Kidney glomerular epithelial cell (primary cell): ENCODE measurements at regions not wholly inside any gene's neighbourhood (a gene's known extent, or its start where the extent isn't known, plus 50 kb on each side); places are given as distances from the start of the nearest gene placed in this dataset.
A peak's percentile ranks its signal among the peaks of the same experiment; 100 is the strongest.

Source experiments
- DNase-seq: peaks from one replicate; lab custom pipeline; 2025; lab: John Stamatoyannopoulos, UW

GRCh38 chr5:34597034-34598027 lies 58.8 kb upstream of the RAI14 start:
- no peak for DNase-seq

GRCh38 chr5:34598177-34598794 lies 57.8 kb upstream of the RAI14 start:
- peak; percentile 95 for DNase-seq

GRCh38 chr5:34599471-34600117 lies 56.5 kb upstream of the RAI14 start:
- DNase-seq, result no peak

- DNase-seq, result no peak
Measured at GRCh38 chr5:34600118-34600493, 56.0 kb upstream of the RAI14 start.

- DNase-seq, result no peak
Measured at GRCh38 chr5:34603378-34603777, 52.8 kb upstream of the RAI14 start.

GRCh38 chr5:34604119-34604675 lies 51.9 kb upstream of the RAI14 start:
- no peak for DNase-seq

GRCh38 chr5:34606101-34606500 lies 50.0 kb upstream of the RAI14 start:
- DNase-seq, result no peak
